SK-N-DZ (cell line): ENCODE measurements at regions not wholly inside any gene's neighbourhood (a gene's known extent, or its start where the extent isn't known, plus 50 kb on each side); places are given as distances from the start of the nearest gene placed in this dataset.

Source experiments
- DNase-seq: peaks from one replicate; pipeline ENCODE4 v3.0.0-alpha.2; 2015; ENCODE audit warnings: low spot score

DNA sequence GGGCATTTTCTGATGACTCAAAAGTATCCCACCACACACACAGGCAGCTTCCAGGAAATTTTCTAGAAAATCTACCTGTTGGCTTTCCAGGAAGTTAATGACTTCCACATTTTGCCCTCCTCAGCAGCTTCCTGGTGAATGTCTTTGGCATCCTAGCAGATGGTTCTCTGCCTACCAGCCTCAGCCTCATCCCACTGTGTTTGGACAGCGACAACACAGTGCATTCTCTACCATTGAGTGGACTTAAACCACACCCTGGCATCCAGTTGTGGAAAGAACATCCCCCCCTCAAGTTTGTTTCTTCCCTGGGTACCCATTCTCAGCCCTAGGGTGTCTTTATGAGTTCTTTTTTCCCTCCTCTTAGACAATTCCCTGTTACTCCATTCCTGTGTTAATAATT lies 50.8 kb upstream of the GADL1 start:
- DNase-seq = no peak

- no peak for DNase-seq
Measured at GRCh38 chr3:30948426-30948825, 54.0 kb upstream of the GADL1 start.

- DNase-seq = no peak
Measured at GRCh38 chr3:30951826-30952225, 57.4 kb upstream of the GADL1 start.

- no peak for DNase-seq
Measured at GRCh38 chr3:30952786-30953185, 58.3 kb upstream of the GADL1 start.

- no peak for DNase-seq
Measured at GRCh38 chr3:30954426-30954825, 60.0 kb upstream of the GADL1 start.

DNA sequence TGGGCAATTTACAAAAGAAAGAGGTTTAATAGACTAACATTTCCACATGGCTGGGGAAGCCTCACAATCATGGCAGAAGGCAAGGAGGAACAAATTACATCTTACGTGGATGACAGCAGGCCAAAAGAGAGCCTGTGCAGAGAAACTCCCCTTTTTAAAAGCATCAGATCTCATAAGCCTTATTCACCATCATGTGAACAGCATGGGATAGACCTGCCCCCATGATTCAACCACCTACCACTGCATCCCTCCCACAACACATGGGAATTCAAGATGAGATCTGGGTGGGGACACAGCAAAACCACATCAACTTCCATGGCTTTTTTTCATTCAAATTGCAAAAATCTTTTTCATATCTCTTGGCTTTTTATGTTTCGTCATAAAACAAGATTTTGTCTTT lies 67.6 kb upstream of the GADL1 start:
- no peak for DNase-seq

DNA sequence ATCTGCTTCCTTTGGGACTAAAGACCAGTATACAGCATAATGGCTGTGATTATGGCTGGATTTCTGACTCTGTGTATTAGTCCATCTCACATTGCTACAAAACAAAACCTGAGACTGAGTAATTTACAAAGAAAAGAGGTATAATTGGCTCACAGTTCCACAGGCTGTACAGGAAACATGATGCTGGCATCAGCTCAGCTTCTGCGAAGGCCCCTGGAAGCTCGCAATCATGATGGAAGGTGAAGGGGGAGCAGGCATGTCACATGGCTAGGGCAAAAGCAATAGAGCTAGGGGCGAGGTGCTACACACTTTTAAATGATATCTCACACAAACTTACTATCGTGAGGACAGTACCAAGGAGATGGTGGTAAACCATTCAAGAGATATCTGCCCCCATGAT lies 68.0 kb upstream of the GADL1 start:
- DNase-seq = no peak

DNA sequence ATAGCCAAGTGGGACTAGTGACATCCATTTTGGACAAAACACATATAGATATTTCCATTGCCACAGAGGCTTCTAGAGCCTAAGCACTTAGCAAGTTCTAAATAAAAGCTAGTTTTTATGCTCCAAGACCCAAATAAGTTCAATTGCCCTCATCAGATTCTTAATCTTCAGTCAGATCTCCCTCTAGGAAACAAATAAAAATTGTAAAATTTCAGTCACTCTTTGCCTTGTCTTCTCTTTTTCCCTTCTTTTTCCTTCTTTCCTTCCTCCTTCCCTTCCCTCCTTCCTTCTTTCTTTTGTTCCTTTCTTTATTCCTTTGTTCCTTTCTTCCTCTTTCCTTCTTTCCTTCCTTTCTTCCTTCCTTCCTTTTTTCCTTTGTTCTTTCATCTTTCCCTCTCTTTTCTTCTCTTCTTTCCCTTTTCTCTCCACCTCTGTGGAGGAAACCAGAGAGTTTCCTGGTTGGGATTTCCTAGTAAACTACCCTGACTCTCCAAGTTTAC lies 68.8 kb upstream of the GADL1 start:
- no peak for DNase-seq

- no peak for DNase-seq
Measured at GRCh38 chr3:30964612-30965011, 70.2 kb upstream of the GADL1 start.

DNA sequence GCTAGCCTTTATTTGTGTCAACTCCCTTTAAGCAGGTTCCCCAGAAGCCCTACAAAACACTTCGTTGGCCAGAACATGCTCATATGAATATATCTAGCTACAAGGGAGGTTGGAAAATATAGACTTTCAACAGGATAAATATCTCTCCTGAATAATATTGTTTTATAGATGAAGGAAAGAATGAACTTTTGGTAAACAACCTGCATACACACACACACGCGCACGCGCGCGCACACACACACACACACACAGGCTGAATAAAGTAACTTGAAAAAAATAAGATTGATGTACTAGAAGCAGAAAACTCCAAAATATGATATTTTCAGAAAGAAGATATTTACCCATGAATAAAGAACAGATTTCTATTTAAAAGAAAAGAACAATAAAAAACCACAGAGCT lies 72.4 kb upstream of the GADL1 start:
- no peak for DNase-seq

GRCh38 chr3:30970183-30970582 lies 75.7 kb upstream of the GADL1 start:
- DNase-seq = no peak

GRCh38 chr3:30972449-30972848 lies 78.0 kb upstream of the GADL1 start:
- DNase-seq = no peak

- DNase-seq = no peak
Measured at GRCh38 chr3:30974071-30974470, 79.6 kb upstream of the GADL1 start.

- DNase-seq = no peak
Measured at GRCh38 chr3:30977592-30977991, 83.1 kb upstream of the GADL1 start.

- no peak for DNase-seq
Measured at GRCh38 chr3:30980993-30981392, 86.5 kb upstream of the GADL1 start.

- peak; percentile 34 for DNase-seq
Measured at GRCh38 chr3:30982416-30983075, 88.1 kb upstream of the GADL1 start.

DNA sequence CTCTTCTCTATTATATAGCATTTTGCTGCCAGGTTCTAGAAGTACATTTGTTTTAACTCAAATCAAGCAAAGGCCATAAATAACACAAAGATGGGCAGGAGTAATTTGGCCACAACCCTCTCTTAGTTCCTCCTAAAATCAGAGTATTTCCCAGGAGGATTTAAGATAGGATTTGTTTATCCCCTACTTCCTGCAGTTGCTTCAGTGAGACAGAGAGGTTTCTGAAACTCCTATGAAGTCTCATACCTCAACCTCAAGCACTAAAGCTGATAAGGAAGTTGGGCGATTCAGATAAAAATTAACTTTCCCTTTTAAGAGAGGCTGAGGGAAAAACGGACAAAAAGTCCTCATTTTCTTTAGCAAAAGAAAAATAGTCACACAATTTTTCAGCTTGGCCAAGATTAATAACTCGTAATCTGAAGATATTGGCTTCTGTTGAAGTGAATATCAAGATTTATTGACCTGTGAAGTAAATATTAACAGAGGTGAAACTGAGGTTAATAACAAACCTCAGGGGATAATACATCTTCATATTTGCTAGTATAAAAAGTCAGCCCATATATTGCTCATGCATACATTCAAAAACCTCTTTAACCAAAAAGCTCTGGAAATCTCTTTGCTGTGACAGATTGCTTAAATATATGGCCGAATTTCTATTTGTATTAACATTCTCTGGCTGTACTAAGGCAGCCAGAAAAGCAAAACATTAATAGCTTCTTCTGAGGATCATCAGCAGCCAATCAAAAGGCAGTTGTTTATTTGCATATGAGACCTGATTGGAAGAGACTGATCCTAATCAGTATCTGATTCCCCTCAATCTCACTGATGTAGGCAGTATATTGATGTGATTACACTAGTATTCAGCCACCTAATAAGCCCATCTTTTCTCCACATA lies 90.6 kb upstream of the GADL1 start:
- DNase-seq = no peak

DNA sequence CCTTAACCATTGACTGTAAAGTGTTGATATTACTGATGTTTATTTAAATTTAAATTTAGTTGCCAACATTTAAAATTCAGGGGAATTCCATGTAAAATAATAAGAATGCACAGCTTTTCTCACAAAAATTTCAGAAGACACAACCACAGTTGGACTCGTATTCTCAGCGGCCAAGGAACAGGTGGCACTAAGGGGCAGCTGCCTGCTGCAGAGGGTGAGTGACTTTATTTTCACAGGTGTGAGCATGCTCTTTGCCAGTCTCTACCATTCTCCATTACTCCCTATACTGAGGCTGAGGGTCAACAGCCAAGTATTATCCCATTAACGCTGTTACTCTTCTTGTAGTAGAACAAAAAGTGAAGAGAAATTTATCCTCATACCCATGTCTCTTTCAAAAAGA lies 92.1 kb upstream of the GADL1 start:
- no peak for DNase-seq

GRCh38 chr3:30988769-30989168 lies 94.3 kb upstream of the GADL1 start:
- DNase-seq = no peak

DNA sequence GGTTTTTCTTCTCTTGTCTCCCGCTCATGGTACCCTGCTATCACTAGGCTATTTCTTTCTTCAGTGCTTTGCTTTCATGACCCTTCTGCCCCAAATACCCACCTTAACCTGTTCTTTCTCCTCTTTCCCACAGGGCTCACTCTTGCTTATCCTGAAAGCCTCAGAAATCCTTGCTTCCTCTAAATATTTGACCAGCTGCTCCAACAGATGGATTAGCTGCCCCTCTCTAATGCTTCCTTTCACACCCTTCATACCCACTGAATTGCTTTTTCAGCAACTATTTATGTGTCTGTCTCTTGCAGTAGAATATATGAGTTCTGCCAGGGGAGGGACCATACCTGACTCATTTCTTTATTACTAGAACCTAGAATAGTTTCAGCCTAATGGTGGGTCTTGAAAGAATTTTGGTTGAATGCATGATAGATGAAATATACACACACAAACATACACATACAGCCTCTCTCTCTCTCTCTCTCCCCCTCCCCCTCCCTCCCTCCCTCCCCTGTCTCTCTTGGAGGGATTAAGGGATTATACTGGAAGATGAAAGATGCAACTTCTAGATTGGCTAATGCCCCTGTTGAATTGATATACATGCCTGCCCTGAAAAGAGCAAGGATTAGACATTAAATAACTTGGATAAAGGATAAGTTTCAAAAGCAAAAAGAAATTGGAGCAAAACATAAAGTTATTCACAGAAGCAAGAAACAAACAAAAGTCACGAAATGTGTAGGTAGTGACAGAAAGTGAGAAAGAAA lies 95.0 kb upstream of the GADL1 start:
- no peak for DNase-seq

DNA sequence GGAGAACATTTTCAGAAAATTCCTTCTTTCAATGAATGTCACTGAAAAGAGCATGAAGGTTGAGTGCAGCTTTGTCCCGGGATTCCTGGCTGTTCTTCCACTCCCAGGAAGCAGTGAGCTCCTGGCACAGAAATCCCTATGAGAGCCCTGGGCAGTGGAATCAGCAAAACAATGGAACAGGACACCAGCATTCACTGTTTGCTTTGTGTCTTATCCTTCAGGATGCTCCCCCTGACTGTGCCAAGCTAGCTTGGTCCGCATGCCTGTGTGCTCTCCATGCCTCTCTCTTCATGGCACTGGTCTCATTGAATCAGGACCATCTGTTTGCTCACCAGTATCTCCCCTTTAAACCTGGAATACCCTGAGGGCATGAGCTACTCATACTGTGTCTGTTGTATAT lies 102.0 kb upstream of the GADL1 start:
- DNase-seq = no peak

- no peak for DNase-seq
Measured at GRCh38 chr3:31002730-31003129, 108.3 kb upstream of the GADL1 start.
